ENCODE measurements at regions not wholly inside any gene's neighbourhood (a gene's known extent, or its start where the extent isn't known, plus 50 kb on each side); places are given as distances from the start of the nearest gene placed in this dataset.
A peak's percentile ranks its signal among the peaks of the same experiment; 100 is the strongest.
"Not testable (repeated sequence)": the region's sequence is repeated elsewhere in the genome, so short reads cannot be mapped to it uniquely, and the experiment has no call there.

- DNase-seq: no peak
These were observed 203.3 kb upstream of the IMPG1 start for GRCh38 chr6:76275746-76276145.

DNA sequence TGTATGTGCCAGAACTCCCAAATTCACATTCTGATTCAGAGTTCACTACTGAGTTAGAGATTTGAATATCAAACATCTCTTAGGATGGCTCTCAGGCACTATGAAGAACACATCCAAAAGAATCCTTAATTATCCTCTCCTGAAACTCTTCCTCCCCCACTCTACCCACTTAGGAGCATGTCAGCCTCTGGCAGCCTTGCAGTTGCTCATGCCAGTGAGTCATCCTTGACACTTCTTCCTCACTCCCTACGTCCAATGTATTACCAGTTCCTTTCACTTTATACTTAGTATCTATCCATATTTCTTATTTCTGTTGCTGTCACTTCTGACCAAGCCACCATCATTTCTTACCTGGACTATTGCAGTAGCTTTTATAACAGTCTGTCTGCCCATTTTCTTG, 192.0 kb upstream of the IMPG1 start:
- DNase-seq: no peak

- no peak for DNase-seq
These were observed 189.8 kb upstream of the IMPG1 start for GRCh38 chr6:76262240-76262639.

DNA sequence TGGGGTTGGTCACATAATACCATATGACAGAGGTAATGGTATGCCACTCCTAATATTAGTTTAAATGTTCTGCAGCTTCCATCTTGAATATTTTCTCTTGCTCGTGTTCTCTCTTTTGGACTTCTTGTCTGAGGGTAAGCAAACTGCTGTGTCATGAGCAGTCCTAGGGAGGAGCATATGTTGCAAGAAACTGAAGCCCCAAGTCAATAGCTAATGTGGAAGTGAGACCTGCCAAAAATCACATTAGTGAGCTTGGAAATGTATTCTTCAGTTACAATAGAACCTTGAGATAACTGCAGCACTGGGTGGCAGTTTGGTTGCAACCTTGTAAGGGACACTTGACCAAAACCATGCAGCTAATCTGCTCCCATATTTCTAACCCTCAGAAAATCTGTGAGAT, 178.2 kb upstream of the IMPG1 start:
- peak; percentile 4 for DNase-seq

- DNase-seq: no peak
These were observed 175.1 kb upstream of the IMPG1 start for GRCh38 chr6:76247527-76247926.

DNA sequence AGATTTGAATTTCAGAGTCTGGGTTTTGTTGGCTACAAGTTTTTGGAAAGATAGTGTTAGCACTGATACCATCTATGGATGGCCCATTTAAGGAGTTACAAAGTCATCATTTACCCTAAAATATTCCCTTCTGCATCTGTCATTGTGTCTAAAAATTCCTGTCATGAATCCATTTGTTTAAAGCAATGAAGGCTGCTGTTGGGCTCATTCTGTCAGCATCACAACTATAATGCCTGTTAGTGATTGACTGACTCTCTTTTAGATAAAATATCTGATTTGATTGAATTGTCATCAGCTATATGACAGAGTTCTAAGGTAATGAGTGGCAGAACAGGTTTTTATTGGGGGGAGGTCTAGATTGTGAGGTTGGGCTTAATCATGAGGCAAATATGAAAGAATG, 167.6 kb upstream of the IMPG1 start:
- no peak for DNase-seq

- DNase-seq: peak; percentile 72
These were observed 158.2 kb upstream of the IMPG1 start for GRCh38 chr6:76230711-76231110.

DNA sequence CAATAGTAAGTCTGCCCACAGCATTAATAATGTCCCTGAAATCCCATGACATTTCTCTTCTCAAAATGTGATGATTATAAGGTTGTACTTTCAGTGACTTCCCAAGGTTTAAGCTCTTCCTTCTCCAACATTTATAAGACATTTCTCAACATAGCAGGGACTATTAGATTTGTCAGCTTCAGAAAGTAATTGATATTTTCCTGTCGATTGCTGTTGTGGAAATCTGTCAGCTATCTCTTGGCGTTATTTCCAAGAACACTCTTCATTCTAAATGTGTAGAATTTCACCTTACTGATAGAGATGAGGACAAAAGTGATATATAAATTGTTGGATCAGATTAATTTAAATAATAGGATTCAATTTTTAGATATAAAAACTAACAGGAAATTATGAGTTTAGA, 149.7 kb upstream of the IMPG1 start:
- no peak for DNase-seq

DNA sequence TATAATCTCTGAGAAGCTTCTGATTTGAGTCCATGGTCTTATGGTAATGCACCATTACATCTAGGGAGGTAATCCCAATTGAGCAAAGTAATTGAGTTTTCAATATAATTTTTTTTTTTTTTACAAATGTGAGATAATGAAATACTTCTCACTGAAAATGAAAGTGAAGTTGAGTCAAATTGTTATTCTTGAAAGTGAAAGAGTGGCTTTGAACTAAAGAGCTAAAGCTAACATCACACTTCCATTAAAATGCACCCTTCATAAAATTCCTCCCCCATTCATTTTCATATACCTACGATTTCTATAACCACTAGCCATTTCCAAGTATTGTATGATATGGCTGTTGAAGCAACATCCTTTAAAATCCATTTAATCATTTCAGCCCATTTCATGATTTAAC, 149.1 kb upstream of the IMPG1 start:
- DNase-seq: no peak

DNA sequence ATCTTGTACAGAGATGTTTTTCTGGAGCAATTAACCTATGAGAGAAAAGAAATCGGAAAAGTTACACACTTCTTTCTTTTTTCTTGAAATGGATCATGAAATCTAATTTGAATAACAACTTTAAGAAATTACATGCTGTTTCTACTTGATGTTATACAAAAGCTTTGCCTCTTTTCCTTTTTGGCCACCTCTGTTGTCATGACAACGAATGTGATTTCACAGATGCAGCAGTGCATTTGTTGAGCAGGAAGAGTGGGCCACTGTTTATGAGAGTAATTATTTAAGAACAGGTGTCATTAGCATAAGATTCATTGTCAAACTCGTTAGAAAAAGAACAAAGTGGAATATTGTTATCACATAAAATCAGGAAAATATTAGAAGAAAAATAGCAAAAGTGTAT, 148.3 kb upstream of the IMPG1 start:
- no peak for DNase-seq

DNA sequence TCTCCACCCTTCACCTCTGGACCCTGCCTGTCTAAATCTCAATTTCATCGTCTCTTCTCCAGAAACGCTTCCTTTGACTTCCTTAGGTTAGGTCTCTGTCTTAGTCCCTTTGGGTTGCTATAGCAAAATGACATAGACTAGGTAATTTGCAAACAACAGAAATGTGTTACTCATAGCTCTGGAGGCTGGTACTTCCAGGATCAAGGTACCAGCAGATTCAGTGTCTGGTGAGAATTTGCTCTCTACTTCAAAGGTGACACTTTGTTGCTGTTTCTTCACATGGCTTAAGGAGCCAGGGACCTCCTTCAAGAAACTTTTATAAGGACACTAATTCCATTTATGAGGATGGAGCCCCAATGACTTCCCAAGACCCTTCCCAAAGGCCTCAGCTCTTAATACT, 145.1 kb upstream of the IMPG1 start:
- no peak for DNase-seq

GRCh38 chr6:76214546-76214945, 142.1 kb upstream of the IMPG1 start:
- DNase-seq: no peak

GRCh38 chr6:76174722-76175121, 102.3 kb upstream of the IMPG1 start:
- no peak for DNase-seq

GRCh38 chr6:76166874-76167273, 94.4 kb upstream of the IMPG1 start:
- DNase-seq: no peak

DNA sequence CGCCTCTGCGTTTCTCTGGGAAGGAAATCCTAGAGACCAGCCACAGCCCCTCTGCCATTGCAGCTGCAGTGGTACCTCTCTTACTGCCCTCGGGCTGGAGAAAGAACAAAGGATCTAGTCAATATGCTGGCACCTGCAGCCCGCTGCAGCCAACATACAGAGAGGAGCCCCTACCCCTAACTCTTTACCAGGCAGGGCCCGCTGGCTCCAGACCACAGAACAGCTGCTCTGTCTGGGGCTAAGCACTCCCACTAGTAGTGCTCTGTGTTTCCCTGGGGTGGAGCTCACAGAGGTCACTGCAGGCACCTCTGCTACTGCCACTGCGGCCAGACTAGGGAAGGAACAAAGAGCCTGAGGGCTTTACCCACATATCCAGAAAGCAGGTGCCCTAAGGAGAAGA, 93.8 kb upstream of the IMPG1 start:
- DNase-seq: no peak

- no peak for DNase-seq
These were observed 93.2 kb upstream of the IMPG1 start for GRCh38 chr6:76165471-76166221.

DNA sequence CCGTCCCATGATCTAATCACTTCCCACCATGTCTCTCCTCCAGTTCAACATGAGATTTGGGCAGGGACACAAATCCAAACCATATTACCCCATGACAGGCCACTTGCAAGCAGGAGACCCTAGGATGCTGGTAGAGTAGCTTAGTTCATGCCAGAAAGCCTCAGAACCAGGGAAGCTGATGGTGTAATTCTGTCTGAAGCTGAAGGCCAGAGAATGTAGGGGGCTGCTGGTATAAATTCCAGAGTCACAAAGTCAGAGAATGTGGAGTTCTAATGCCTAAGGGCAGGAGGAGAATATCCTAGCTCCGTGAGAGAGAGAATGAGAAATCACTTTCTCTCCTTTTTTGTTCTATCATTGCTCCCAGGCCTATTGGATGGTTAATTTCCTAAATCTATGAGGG, 90.3 kb upstream of the IMPG1 start:
- no peak for DNase-seq

- not testable (repeated sequence) for DNase-seq
These were observed 85.3 kb upstream of the IMPG1 start for GRCh38 chr6:76157800-76158199.

DNA sequence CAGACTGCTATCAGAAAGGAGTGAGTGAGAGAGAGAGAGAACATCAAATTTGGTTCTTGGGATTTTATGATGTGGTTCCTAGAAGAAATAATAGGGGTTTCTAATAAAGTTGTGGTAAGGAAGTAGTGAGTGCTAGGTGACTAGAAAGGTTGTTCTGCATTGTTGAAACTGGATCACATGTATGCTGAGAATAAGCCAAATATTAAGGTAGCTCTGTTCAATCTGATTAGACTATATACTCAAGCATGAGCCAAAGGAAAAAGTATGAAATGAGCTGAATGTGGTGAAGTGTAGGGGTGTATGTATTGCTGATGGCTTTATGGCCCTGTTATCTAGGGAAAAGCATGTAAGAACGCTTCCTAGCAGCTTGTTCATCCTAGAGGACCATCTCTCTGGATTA, 63.0 kb upstream of the IMPG1 start:
- no peak for DNase-seq

DNA sequence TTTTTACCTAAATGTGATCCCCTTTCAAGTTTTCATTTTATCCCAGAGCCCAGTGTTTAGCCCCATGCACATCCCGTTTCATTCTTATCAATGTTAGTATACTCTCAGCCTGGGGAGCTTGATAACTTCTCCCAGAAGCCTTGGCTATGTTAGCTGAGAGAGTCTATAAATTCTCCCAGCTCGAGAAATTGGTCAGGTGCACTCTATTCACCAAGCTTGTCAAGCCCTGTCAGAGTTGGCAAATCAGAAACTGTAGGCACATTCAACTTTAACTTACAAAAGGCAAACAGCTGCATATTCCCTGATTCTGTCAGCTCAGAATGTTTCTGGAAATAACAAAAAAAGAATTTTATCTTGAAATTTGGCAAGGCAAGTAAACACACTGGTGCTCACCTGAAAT, 62.2 kb upstream of the IMPG1 start:
- no peak for DNase-seq

- DNase-seq: no peak
These were observed 51.6 kb upstream of the IMPG1 start for GRCh38 chr6:76124018-76124417.
